ENCODE measurements at regions not wholly inside any gene's neighbourhood (a gene's known extent, or its start where the extent isn't known, plus 50 kb on each side); places are given as distances from the start of the nearest gene placed in this dataset.

DNA sequence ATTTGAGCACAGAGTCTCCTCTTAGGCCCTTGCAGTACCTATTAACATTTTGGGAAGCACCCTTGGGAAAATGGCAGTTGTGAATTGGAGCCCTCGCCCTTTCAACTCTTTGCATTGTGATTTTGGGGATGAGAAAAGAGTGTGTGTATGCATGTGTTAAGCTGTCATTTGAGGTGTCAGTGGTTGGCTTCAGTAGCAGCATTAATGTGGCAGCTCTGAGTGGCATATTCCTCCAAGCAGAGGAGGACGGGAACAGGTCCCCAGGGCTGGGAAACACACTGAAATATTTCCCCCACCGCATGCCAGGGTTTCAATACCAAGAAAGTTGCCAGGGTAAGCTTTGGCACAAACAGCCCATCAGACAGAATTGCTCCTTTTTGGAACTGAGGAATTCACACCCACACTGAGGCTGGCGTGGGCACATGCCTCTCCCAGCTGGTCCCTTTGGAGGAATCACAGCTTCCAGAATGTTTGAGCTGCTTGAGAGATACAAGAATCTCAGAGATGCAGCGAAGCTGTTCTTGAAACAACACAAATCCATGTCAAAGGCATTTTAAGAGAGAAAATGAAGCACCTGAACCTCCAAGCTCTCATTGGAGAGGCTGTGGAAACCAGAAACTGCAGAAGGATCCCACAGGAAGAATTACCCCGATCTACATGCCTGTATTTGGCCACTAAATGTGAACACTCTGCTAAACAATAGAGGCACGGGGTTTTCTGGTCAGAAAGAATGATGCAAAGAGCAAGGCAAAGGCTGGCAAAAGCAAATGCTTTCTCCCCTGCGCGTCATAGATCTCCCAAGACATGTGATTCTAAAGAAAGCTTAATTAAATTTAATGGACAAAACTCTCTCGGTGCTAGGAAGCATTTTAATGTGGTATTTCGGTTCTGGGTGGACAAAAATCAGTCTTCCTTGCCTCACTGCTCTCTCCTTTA, 67.2 kb upstream of the RCN1 start:
- TF ChIP-seq, protein P1, sequence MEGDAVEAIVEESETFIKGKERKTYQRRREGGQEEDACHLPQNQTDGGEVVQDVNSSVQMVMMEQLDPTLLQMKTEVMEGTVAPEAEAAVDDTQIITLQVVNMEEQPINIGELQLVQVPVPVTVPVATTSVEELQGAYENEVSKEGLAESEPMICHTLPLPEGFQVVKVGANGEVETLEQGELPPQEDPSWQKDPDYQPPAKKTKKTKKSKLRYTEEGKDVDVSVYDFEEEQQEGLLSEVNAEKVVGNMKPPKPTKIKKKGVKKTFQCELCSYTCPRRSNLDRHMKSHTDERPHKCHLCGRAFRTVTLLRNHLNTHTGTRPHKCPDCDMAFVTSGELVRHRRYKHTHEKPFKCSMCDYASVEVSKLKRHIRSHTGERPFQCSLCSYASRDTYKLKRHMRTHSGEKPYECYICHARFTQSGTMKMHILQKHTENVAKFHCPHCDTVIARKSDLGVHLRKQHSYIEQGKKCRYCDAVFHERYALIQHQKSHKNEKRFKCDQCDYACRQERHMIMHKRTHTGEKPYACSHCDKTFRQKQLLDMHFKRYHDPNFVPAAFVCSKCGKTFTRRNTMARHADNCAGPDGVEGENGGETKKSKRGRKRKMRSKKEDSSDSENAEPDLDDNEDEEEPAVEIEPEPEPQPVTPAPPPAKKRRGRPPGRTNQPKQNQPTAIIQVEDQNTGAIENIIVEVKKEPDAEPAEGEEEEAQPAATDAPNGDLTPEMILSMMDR (IDR thresholded peaks at IDR 0.05): no peak
- no peak overlapping the region for H3K4me3 ChIP-seq
- H3K27me3 ChIP-seq: no peaks in the 10 kb centered on the region
- no peaks in the 10 kb centered on the region for H3K9me3 ChIP-seq
- H3K36me3 ChIP-seq: no peaks in the 10 kb centered on the region
- no peak overlapping the region for H3K27ac ChIP-seq
- no peaks in the 10 kb centered on the region for H3K4me1 ChIP-seq
- DNase-seq (ENCODE audit: low spot score): no peak

DNA sequence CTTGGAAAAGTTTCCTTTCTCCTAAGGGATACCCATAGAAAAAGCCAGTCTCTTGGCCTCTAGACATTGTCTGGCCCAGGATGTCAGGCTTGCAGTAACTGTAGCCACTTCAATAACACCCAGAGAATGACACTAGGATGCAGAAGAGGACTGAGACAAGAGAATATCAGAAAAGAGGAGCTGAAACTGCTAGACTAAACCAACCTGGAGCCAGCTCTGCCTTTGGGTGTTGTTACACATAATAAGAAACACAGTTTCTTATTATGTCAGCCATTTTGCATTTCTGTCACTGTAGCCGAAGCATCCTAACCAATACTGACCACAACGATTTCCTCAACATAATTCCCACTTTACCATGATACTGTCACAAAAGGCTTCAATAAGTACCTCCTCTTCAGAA, 72.2 kb upstream of the RCN1 start:
- no peak for DNase-seq (ENCODE audit: low spot score)
- no peak overlapping the region for H3K4me3 ChIP-seq
- no peak overlapping the region for H3K27ac ChIP-seq
- no peaks in the 10 kb centered on the region for H3K27me3 ChIP-seq
- TF ChIP-seq, protein P1 (IDR thresholded peaks at IDR 0.05): no peak
- no peaks in the 10 kb centered on the region for H3K9me3 ChIP-seq
- no peaks in the 10 kb centered on the region for H3K4me1 ChIP-seq
- H3K36me3 ChIP-seq: no peaks in the 10 kb centered on the region

DNA sequence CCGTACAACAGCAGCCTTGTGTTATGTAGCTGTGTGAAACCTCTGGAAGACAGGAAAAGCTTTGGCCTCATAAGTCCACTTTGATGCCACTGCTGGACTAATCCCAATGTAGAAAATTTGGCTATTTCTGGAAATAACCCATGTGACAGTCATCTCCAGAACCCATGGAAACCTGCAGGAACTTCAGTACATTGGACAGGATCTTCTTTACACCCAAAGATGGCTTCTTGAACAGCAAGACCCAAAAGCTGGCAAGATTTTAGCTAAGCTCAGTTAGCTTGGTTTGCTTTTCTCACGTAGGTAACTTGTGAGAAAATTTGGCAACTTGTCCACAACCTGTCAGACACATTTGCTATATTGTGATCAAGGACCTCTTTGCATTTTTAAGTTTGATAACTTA, 74.8 kb upstream of the RCN1 start:
- no peak overlapping the region for H3K4me3 ChIP-seq
- TF ChIP-seq, protein P1 (IDR thresholded peaks at IDR 0.05): no peak
- H3K27ac ChIP-seq: no peak overlapping the region
- no peaks in the 10 kb centered on the region for H3K4me1 ChIP-seq
- H3K36me3 ChIP-seq: no peaks in the 10 kb centered on the region
- no peaks in the 10 kb centered on the region for H3K27me3 ChIP-seq
- H3K9me3 ChIP-seq: no peaks in the 10 kb centered on the region
- DNase-seq (ENCODE audit: low spot score): no peak

DNA sequence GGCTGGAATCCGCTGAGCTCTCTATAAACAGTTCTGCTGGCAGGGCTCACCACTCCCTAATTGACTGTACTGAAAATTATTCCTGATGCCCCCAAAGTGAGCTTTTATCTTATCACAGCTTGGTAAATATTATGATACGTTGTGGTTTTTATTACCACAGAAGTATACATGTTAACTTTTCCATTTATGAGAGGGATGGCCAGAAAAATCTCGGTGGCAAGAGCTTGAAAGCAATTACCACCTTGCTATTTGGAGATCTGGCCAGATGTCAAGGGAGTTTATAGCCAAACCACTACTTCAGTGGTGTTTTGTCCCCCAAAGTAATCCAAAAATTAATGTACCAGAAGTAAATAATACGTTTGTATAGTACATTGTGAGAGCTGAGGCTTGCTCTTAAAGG, 75.4 kb upstream of the RCN1 start:
- DNase-seq (ENCODE audit: low spot score): no peak
- Histone ChIP-seq H3K36me3 (no peaks in the 10 kb centered on the region), H3K27ac (no peak overlapping the region), H3K4me1 (no peaks in the 10 kb centered on the region), H3K27me3 (no peaks in the 10 kb centered on the region), H3K4me3 (no peak overlapping the region), H3K9me3 (no peaks in the 10 kb centered on the region)
- TF ChIP-seq, protein P1 (IDR thresholded peaks at IDR 0.05): no peak

DNA sequence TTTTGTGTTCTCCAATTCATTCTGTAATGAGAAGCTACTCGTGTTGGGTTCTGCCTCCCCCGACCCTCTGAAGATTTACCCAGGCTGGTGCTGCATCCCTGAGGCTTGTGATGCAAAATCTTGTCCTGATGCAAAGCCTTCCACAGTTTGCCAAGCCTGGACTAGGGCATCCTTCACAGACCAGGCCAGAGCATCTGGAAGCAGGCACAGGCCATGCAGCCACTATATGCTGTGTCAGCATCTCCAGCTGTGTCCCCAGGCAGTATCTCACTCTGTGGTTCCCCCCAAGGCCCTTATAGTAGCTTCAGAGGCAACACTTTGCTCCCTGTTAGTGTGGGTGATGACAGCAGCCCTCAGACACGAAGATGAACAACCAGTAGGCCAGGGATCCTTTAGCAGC, 77.3 kb upstream of the RCN1 start:
- Histone ChIP-seq H3K9me3 (no peaks in the 10 kb centered on the region), H3K27ac (no peak overlapping the region), H3K4me1 (no peaks in the 10 kb centered on the region), H3K4me3 (no peak overlapping the region), H3K36me3 (no peaks in the 10 kb centered on the region), H3K27me3 (no peaks in the 10 kb centered on the region)
- DNase-seq (ENCODE audit: low spot score): no peak
- TF ChIP-seq, protein P1 (IDR thresholded peaks at IDR 0.05): no peak

DNA sequence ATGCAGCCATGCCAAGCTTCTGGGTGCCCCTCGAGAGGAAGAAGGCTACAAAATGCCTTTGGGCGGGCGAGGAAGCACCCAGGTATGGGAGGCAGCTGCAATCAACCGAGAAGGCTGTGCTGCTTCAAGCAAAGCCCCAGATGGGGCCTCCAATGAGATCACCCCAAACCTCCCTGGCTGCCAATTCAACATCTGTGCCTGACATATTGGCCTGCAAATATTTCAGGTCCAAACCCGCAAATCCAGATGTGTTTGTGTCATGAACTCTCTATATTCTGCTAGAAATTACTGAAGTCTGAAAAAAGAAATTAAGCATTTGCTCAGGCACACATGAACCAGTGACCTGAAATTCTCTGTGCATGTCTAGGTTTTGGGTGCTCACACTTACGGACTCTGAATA, 78.8 kb upstream of the RCN1 start:
- H3K4me3 ChIP-seq: no peak overlapping the region
- no peaks in the 10 kb centered on the region for H3K27me3 ChIP-seq
- DNase-seq (ENCODE audit: low spot score): no peak
- no peaks in the 10 kb centered on the region for H3K36me3 ChIP-seq
- no peaks in the 10 kb centered on the region for H3K4me1 ChIP-seq
- no peak overlapping the region for H3K27ac ChIP-seq
- TF ChIP-seq, protein P1 (IDR thresholded peaks at IDR 0.05): no peak
- no peaks in the 10 kb centered on the region for H3K9me3 ChIP-seq

Measured in right atrium auricular region (tissue), 2 donors.